Testis (tissue), 2 donors: ENCODE measurements at regions not wholly inside any gene's neighbourhood (a gene's known extent, or its start where the extent isn't known, plus 50 kb on each side); places are given as distances from the start of the nearest gene placed in this dataset.

Experiments used
- CTCF ChIP-seq, 3 experiments: fragments of 450-650 bp in 2 of 3; fragments of 200-600 bp in 1 of 3; sonication (generic) in 1 of 3; IDR thresholded peaks; one replicate each; pipeline ENCODE4 v1.5.1; 2016 to 2019; ENCODE audit warnings: antibody characterized with exemption in 3 of 3, mild to moderate bottlenecking in 2 of 3, moderate library complexity in 1 of 3
- POLR2A ChIP-seq: fragments of 450-650 bp; IDR thresholded peaks from one replicate; pipeline ENCODE4 v1.6.1; 2017; ENCODE audit warnings: antibody characterized with exemption, mild to moderate bottlenecking, moderate library complexity

- TF ChIP-seq CTCF (IDR thresholded peaks at IDR 0.05) (no peak), POLR2A (no peak)
These were observed 414.7 kb upstream of the PCDH15 start for GRCh38 chr10:55215699-55216098.
